SH-SY5Y (cell line): ENCODE measurements at regions not wholly inside any gene's neighbourhood (a gene's known extent, or its start where the extent isn't known, plus 50 kb on each side); places are given as distances from the start of the nearest gene placed in this dataset.

Source experiments
- GATA2 ChIP-seq: IDR thresholded peaks from 2 replicates; pipeline ENCODE4 v1.6.1; 2011; ENCODE audit warnings: mild to moderate bottlenecking, low read depth, low read length
- GATA3 ChIP-seq: IDR thresholded peaks from 2 replicates; pipeline ENCODE4 v1.6.1; 2011; ENCODE audit warnings: low read depth, mild to moderate bottlenecking, low read length, moderate library complexity

- no peak for TF ChIP-seq GATA3
- TF ChIP-seq GATA2 = no peak
These were observed 134.7 kb upstream of the CDH20 start for GRCh38 chr18:61198486-61198885.

- TF ChIP-seq GATA3 = no peak
- TF ChIP-seq GATA2 = no peak
These were observed 133.9 kb upstream of the CDH20 start for GRCh38 chr18:61199171-61199848.

GRCh38 chr18:61201511-61201910 is 131.7 kb upstream of the CDH20 start:
- TF ChIP-seq GATA3 (no peak), GATA2 (no peak)

GRCh38 chr18:61203151-61203550 is 130.1 kb upstream of the CDH20 start:
- TF ChIP-seq GATA3 = no peak
- TF ChIP-seq GATA2 = no peak

DNA sequence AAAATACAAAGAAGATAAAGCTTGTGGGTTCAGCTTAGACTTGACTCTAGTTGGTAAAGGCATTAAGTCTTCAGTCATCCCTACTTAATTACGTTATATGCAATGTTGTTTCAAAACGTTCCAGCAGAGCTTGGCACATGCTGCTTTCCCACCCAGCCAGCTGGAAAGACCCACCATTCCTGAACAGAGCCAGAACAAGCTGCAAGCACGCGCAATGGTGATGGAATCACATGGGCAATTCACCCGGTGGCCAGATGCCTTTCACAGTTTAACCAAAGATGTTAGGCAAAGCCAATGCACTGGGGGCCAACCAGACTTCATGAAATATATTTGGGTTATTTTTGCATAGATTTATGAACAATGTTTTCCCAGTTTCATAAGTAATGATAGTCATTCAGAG is 123.4 kb upstream of the CDH20 start:
- TF ChIP-seq GATA2 (no peak), GATA3 (no peak)

DNA sequence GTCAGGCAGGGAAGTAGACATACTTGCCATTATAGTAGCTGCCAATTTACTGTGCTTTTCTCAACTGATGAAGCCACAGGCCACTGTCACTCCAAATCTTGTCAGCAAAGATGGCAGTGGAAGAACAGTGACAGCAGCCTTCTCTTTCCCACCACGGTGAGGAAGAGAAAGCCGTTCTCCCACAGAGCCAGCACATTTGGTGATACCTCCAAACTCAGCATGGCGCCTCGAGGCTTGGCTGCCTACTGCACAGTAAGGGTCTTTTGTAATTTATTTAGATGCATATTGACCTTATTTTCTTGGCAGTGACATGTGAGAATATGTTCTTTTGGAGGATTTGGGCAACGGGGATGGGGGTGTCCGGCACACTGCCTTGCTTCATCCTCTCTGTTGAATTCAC is 117.2 kb upstream of the CDH20 start:
- TF ChIP-seq GATA2 = no peak
- no peak for TF ChIP-seq GATA3

- no peak for TF ChIP-seq GATA3
- TF ChIP-seq GATA2 = no peak
These were observed 111.0 kb upstream of the CDH20 start for GRCh38 chr18:61222206-61222605.

GRCh38 chr18:61225336-61225735 is 107.9 kb upstream of the CDH20 start:
- no peak for TF ChIP-seq GATA3
- TF ChIP-seq GATA2 = no peak

GRCh38 chr18:61236356-61237057 is 96.7 kb upstream of the CDH20 start:
- TF ChIP-seq GATA3 = no peak
- no peak for TF ChIP-seq GATA2

GRCh38 chr18:61237529-61237928 is 95.7 kb upstream of the CDH20 start:
- TF ChIP-seq GATA3 = no peak
- no peak for TF ChIP-seq GATA2

GRCh38 chr18:61239051-61239450 is 94.2 kb upstream of the CDH20 start:
- TF ChIP-seq GATA2 (no peak), GATA3 (no peak)

DNA sequence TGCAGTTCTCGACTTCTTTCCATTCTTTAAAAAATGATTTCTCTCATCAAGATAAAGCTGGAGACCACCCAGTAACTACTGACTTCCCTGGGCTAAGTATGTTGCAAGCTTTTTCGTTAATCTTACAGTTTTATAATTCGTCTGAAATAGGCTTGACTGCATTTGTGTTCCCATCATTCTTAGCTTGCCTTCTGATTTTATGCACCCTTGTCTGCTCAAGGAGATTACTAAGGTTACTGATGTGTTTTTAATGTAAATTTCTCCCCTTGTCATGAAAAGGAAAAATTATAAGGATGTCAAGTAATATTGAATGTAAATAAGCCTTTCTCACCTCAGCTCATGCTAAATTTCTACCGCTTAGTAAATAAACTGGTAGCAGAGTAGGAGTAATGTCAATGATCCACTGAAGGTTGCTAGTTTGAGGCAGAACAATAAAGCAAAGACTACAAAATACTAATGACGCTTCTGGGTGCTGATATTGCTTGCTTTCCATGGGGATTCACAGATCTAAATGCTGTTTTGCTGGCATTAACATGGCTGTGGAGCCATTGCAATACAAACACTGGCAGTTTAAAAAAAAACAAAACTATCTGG is 91.9 kb upstream of the CDH20 start:
- TF ChIP-seq GATA3 (no peak), GATA2 (no peak)

- TF ChIP-seq GATA2 = no peak
- TF ChIP-seq GATA3 = no peak
These were observed 88.6 kb upstream of the CDH20 start for GRCh38 chr18:61244632-61245031.

DNA sequence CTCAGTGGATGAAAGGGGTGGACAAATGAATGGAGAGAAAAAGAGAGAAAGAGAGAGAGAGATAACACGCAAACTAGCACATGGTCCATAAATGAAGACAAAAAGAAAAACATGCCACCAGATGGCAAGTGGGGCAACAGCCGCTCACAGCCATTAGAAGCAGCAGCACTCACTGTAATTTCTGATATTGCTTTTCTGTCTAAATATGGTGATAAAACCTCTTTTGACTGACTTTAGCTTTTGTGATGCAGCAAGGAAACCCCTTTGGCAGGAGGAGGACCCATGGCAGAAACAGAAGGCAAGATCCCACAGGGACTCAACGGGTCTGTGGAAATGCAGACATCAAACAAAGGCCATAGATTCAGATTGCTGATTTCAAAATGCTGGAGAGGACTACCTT is 88.0 kb upstream of the CDH20 start:
- TF ChIP-seq GATA2 (no peak), GATA3 (no peak)

- TF ChIP-seq GATA2 (no peak), GATA3 (no peak)
These were observed 84.6 kb upstream of the CDH20 start for GRCh38 chr18:61248589-61248988.
